Colonic mucosa (tissue), 4 donors: ENCODE measurements at regions not wholly inside any gene's neighbourhood (a gene's known extent, or its start where the extent isn't known, plus 50 kb on each side); places are given as distances from the start of the nearest gene placed in this dataset.

Source experiments
- DNase-seq: peaks from one replicate; pipeline ENCODE4 v3.0.0-alpha.2; 2020
- H3K27ac ChIP-seq: fragments of 200-600 bp; one replicate; pipeline ENCODE4 v1.8.0; 2021
- H3K27me3 ChIP-seq: fragments of 200-600 bp; one replicate; pipeline ENCODE4 v1.8.0; 2021
- H3K36me3 ChIP-seq: fragments of 200-600 bp; one replicate; pipeline ENCODE4 v1.8.0; 2021
- H3K4me1 ChIP-seq: fragments of 200-600 bp; one replicate; pipeline ENCODE4 v1.8.0; 2021; ENCODE audit warnings: mild to moderate bottlenecking
- H3K4me3 ChIP-seq: fragments of 200-600 bp; one replicate; pipeline ENCODE4 v1.8.0; 2021
- H3K9ac ChIP-seq, 2 donors: one replicate each; pipeline ENCODE4 v1.7.0; 2013; ENCODE audit warnings: control low read depth in 2 of 2, low read depth in 2 of 2, low read length in 2 of 2
- H3K9me3 ChIP-seq: fragments of 200-600 bp; one replicate; pipeline ENCODE4 v1.8.0; 2021
- CTCF ChIP-seq: fragments of 200-600 bp; IDR thresholded peaks from one replicate; pipeline ENCODE4 v1.8.0; 2022; ENCODE audit warnings: antibody characterized with exemption, mild to moderate bottlenecking
- intact Hi-C: fragments of 100-400 bp; cut with DNase I; formaldehyde crosslinking; loops from one replicate; pipeline ENCODE4 v1.14.1; 2022
- donor health status: healthy.
- donor health status: DM: no; HTN: no; CAD: no.
- donor health status: DM: no; HTN: no; CAD: no.

GRCh38 chr7:49403844-49404243 lies 369.6 kb upstream of the VWC2 start:
- H3K36me3 ChIP-seq = no peaks in the 10 kb centered on the region
- no peaks in the 10 kb centered on the region for H3K27me3 ChIP-seq
- no peak overlapping the region for H3K27ac ChIP-seq
- no peaks in the 10 kb centered on the region for H3K4me1 ChIP-seq
- no peak for DNase-seq
- TF ChIP-seq CTCF = no peak
- no peak overlapping the region for H3K9ac ChIP-seq
- intact Hi-C loops = no loop called here
- no peaks in the 10 kb centered on the region for H3K9me3 ChIP-seq
- no peak overlapping the region for H3K4me3 ChIP-seq

- Histone ChIP-seq H3K4me1 (no peaks in the 10 kb centered on the region), H3K27me3 (no peaks in the 10 kb centered on the region), H3K36me3 (no peaks in the 10 kb centered on the region), H3K27ac (no peak overlapping the region), H3K4me3 (no peak overlapping the region), H3K9me3 (no peaks in the 10 kb centered on the region), H3K9ac (no peak overlapping the region)
- no peak for TF ChIP-seq CTCF
- intact Hi-C loops = no loop called here
- no peak for DNase-seq
These were observed 366.2 kb upstream of the VWC2 start for GRCh38 chr7:49407205-49407604.

- no peaks in the 10 kb centered on the region for H3K9me3 ChIP-seq
- H3K27ac ChIP-seq = no peak overlapping the region
- H3K4me1 ChIP-seq = no peaks in the 10 kb centered on the region
- TF ChIP-seq CTCF = no peak
- H3K36me3 ChIP-seq = no peaks in the 10 kb centered on the region
- H3K9ac ChIP-seq = no peak overlapping the region
- DNase-seq = no peak
- no peak overlapping the region for H3K4me3 ChIP-seq
- intact Hi-C loops = no loop called here
- H3K27me3 ChIP-seq = no peaks in the 10 kb centered on the region
These were observed 356.4 kb upstream of the VWC2 start for GRCh38 chr7:49417034-49417433.

- no peak for TF ChIP-seq CTCF
- Histone ChIP-seq H3K27ac (no peak overlapping the region), H3K36me3 (no peaks in the 10 kb centered on the region), H3K27me3 (no peaks in the 10 kb centered on the region), H3K9ac (no peak overlapping the region), H3K4me3 (no peak overlapping the region), H3K9me3 (no peaks in the 10 kb centered on the region), H3K4me1 (no peaks in the 10 kb centered on the region)
- intact Hi-C loops = no loop called here
- no peak for DNase-seq
These were observed 354.5 kb upstream of the VWC2 start for GRCh38 chr7:49418963-49419362.

- Histone ChIP-seq H3K27me3 (no peaks in the 10 kb centered on the region), H3K4me1 (no peaks in the 10 kb centered on the region), H3K36me3 (no peaks in the 10 kb centered on the region), H3K4me3 (no peak overlapping the region), H3K27ac (no peak overlapping the region), H3K9ac (no peak overlapping the region), H3K9me3 (no peaks in the 10 kb centered on the region)
- DNase-seq = no peak
- intact Hi-C loops = no loop called here
- TF ChIP-seq CTCF = no peak
These were observed 350.9 kb upstream of the VWC2 start for GRCh38 chr7:49422564-49422963.

GRCh38 chr7:49424109-49424508 lies 349.3 kb upstream of the VWC2 start:
- DNase-seq = no peak
- Histone ChIP-seq H3K27ac (no peak overlapping the region), H3K4me1 (no peaks in the 10 kb centered on the region), H3K9me3 (no peaks in the 10 kb centered on the region), H3K9ac (no peak overlapping the region), H3K4me3 (no peak overlapping the region), H3K36me3 (no peaks in the 10 kb centered on the region), H3K27me3 (no peaks in the 10 kb centered on the region)
- TF ChIP-seq CTCF = no peak
- intact Hi-C loops = no loop called here
